Activated naive CD8-positive, alpha-beta T cell treated with anti-CD3 and anti-CD28 coated beads for 36 hours (primary cell): ENCODE measurements at regions not wholly inside any gene's neighbourhood (a gene's known extent, or its start where the extent isn't known, plus 50 kb on each side); places are given as distances from the start of the nearest gene placed in this dataset.

ENCODE experiments used
- DNase-seq: peaks from one replicate; pipeline ENCODE4 v3.0.0; 2021
- H3K27ac Mint-ChIP-seq: one replicate; pipeline ENCODE4 v1.8.0; 2022; ENCODE audit warnings: mild to moderate bottlenecking, moderate library complexity, mixed read lengths
- H3K27me3 Mint-ChIP-seq: one replicate; pipeline ENCODE4 v1.8.0; 2022; ENCODE audit warnings: mild to moderate bottlenecking, mixed read lengths
- H3K36me3 Mint-ChIP-seq: one replicate; pipeline ENCODE4 v1.8.0; 2021; ENCODE audit warnings: mild to moderate bottlenecking, mixed read lengths
- H3K4me1 Mint-ChIP-seq: one replicate; pipeline ENCODE4 v1.8.0; 2021; ENCODE audit warnings: mixed read lengths
- H3K4me3 Mint-ChIP-seq: one replicate; pipeline ENCODE4 v1.8.0; 2022; ENCODE audit warnings: mild to moderate bottlenecking, moderate library complexity, mixed read lengths
- H3K9me3 Mint-ChIP-seq: one replicate; pipeline ENCODE4 v1.8.0; 2022; ENCODE audit warnings: mixed read lengths

GRCh38 chr18:22339913-22340312, 77.8 kb downstream of the CTAGE1 start:
- peaks cover 33% of the 10 kb centered on the region for H3K4me1 Mint-ChIP-seq
- H3K27ac Mint-ChIP-seq, result no peak overlapping the region
- no peaks in the 10 kb centered on the region for H3K36me3 Mint-ChIP-seq
- H3K4me3 Mint-ChIP-seq, result no peak overlapping the region
- no peak for DNase-seq
- no peaks in the 10 kb centered on the region for H3K9me3 Mint-ChIP-seq
- no peaks in the 10 kb centered on the region for H3K27me3 Mint-ChIP-seq

GRCh38 chr18:22337833-22338232, 79.9 kb downstream of the CTAGE1 start:
- no peak overlapping the region for H3K27ac Mint-ChIP-seq
- H3K27me3 Mint-ChIP-seq, result no peaks in the 10 kb centered on the region
- no peaks in the 10 kb centered on the region for H3K36me3 Mint-ChIP-seq
- H3K9me3 Mint-ChIP-seq, result no peaks in the 10 kb centered on the region
- DNase-seq, result no peak
- H3K4me3 Mint-ChIP-seq, result no peak overlapping the region
- peaks cover 17% of the 10 kb centered on the region for H3K4me1 Mint-ChIP-seq

GRCh38 chr18:22337306-22337705, 80.4 kb downstream of the CTAGE1 start:
- Mint-ChIP-seq H3K27ac (no peak overlapping the region), H3K4me1 (peaks cover 15% of the 10 kb centered on the region), H3K27me3 (no peaks in the 10 kb centered on the region), H3K4me3 (no peak overlapping the region), H3K36me3 (no peaks in the 10 kb centered on the region), H3K9me3 (no peaks in the 10 kb centered on the region)
- no peak for DNase-seq

GRCh38 chr18:22336406-22336805, 81.3 kb downstream of the CTAGE1 start:
- H3K9me3 Mint-ChIP-seq, result no peaks in the 10 kb centered on the region
- DNase-seq, result no peak
- peaks cover 15% of the 10 kb centered on the region for H3K4me1 Mint-ChIP-seq
- no peaks in the 10 kb centered on the region for H3K36me3 Mint-ChIP-seq
- no peak overlapping the region for H3K4me3 Mint-ChIP-seq
- H3K27me3 Mint-ChIP-seq, result no peaks in the 10 kb centered on the region
- H3K27ac Mint-ChIP-seq, result no peak overlapping the region

- Mint-ChIP-seq H3K27me3 (no peaks in the 10 kb centered on the region), H3K4me3 (no peak overlapping the region), H3K36me3 (no peaks in the 10 kb centered on the region), H3K9me3 (no peaks in the 10 kb centered on the region), H3K4me1 (peaks cover 15% of the 10 kb centered on the region), H3K27ac (no peak overlapping the region)
- DNase-seq, result no peak
Observed at GRCh38 chr18:22335731-22336198, 82.0 kb downstream of the CTAGE1 start.

- Mint-ChIP-seq H3K36me3 (no peaks in the 10 kb centered on the region), H3K9me3 (no peaks in the 10 kb centered on the region), H3K27ac (no peak overlapping the region), H3K27me3 (no peaks in the 10 kb centered on the region), H3K4me1 (peaks cover 13% of the 10 kb centered on the region), H3K4me3 (no peak overlapping the region)
- no peak for DNase-seq
Observed at GRCh38 chr18:22334567-22334966, 83.1 kb downstream of the CTAGE1 start.

GRCh38 chr18:22332590-22332989, 85.1 kb downstream of the CTAGE1 start:
- Mint-ChIP-seq H3K36me3 (no peaks in the 10 kb centered on the region), H3K27me3 (no peaks in the 10 kb centered on the region), H3K9me3 (no peaks in the 10 kb centered on the region), H3K27ac (no peak overlapping the region), H3K4me1 (peaks cover 9% of the 10 kb centered on the region), H3K4me3 (no peak overlapping the region)
- no peak for DNase-seq

- Mint-ChIP-seq H3K27me3 (no peaks in the 10 kb centered on the region), H3K27ac (no peak overlapping the region)
- DNase-seq, result no peak
Observed at GRCh38 chr18:22330508-22330907, 87.2 kb downstream of the CTAGE1 start.

GRCh38 chr18:22325396-22325795, 92.3 kb downstream of the CTAGE1 start:
- no peak for DNase-seq
- no peak overlapping the region for H3K4me3 Mint-ChIP-seq
- H3K36me3 Mint-ChIP-seq, result no peaks in the 10 kb centered on the region
- no peak overlapping the region for H3K27ac Mint-ChIP-seq
- no peaks in the 10 kb centered on the region for H3K9me3 Mint-ChIP-seq
- no peaks in the 10 kb centered on the region for H3K4me1 Mint-ChIP-seq
- H3K27me3 Mint-ChIP-seq, result no peaks in the 10 kb centered on the region

More at GRCh38 chr18:22330508-22330907, 87.2 kb downstream of the CTAGE1 start:
- Mint-ChIP-seq H3K4me1 (no peaks in the 10 kb centered on the region), H3K9me3 (no peaks in the 10 kb centered on the region), H3K4me3 (no peak overlapping the region), H3K36me3 (no peaks in the 10 kb centered on the region)

- Mint-ChIP-seq H3K4me3 (peak overlapping the region; percentile 9), H3K27me3 (no peaks in the 10 kb centered on the region), H3K36me3 (no peaks in the 10 kb centered on the region), H3K9me3 (no peaks in the 10 kb centered on the region), H3K27ac (no peak overlapping the region), H3K4me1 (no peaks in the 10 kb centered on the region)
- no peak for DNase-seq
Observed at GRCh38 chr18:22324191-22325131, 93.3 kb downstream of the CTAGE1 start.

GRCh38 chr18:22322243-22322691, 95.4 kb downstream of the CTAGE1 start:
- H3K4me3 Mint-ChIP-seq, result no peak overlapping the region
- H3K27me3 Mint-ChIP-seq, result no peaks in the 10 kb centered on the region
- H3K27ac Mint-ChIP-seq, result no peak overlapping the region
- no peaks in the 10 kb centered on the region for H3K4me1 Mint-ChIP-seq
- H3K36me3 Mint-ChIP-seq, result no peaks in the 10 kb centered on the region
- no peak for DNase-seq
- no peaks in the 10 kb centered on the region for H3K9me3 Mint-ChIP-seq

GRCh38 chr18:22320771-22321170, 96.9 kb downstream of the CTAGE1 start:
- Mint-ChIP-seq H3K27ac (no peak overlapping the region), H3K4me1 (no peaks in the 10 kb centered on the region)

GRCh38 chr18:22320155-22320554, 97.6 kb downstream of the CTAGE1 start:
- DNase-seq, result no peak
- H3K27ac Mint-ChIP-seq, result no peak overlapping the region
- H3K4me3 Mint-ChIP-seq, result no peak overlapping the region
- H3K9me3 Mint-ChIP-seq, result no peaks in the 10 kb centered on the region
- H3K36me3 Mint-ChIP-seq, result no peaks in the 10 kb centered on the region
- no peaks in the 10 kb centered on the region for H3K27me3 Mint-ChIP-seq
- H3K4me1 Mint-ChIP-seq, result no peaks in the 10 kb centered on the region

More at GRCh38 chr18:22320771-22321170, 96.9 kb downstream of the CTAGE1 start:
- no peak for DNase-seq
- no peaks in the 10 kb centered on the region for H3K36me3 Mint-ChIP-seq
- no peaks in the 10 kb centered on the region for H3K9me3 Mint-ChIP-seq
- no peaks in the 10 kb centered on the region for H3K27me3 Mint-ChIP-seq
- H3K4me3 Mint-ChIP-seq, result no peak overlapping the region

- Mint-ChIP-seq H3K9me3 (no peaks in the 10 kb centered on the region), H3K27ac (no peak overlapping the region), H3K4me1 (no peaks in the 10 kb centered on the region), H3K36me3 (no peaks in the 10 kb centered on the region), H3K27me3 (no peaks in the 10 kb centered on the region), H3K4me3 (no peak overlapping the region)
- DNase-seq, result no peak
Observed at GRCh38 chr18:22318745-22319407, 98.8 kb downstream of the CTAGE1 start.

GRCh38 chr18:22314420-22314819, 103.3 kb downstream of the CTAGE1 start:
- no peaks in the 10 kb centered on the region for H3K36me3 Mint-ChIP-seq
- H3K9me3 Mint-ChIP-seq, result no peaks in the 10 kb centered on the region
- H3K4me1 Mint-ChIP-seq, result no peaks in the 10 kb centered on the region
- no peaks in the 10 kb centered on the region for H3K27me3 Mint-ChIP-seq
- no peak for DNase-seq
- H3K27ac Mint-ChIP-seq, result no peak overlapping the region
- H3K4me3 Mint-ChIP-seq, result no peak overlapping the region
